ENCODE measurements at regions not wholly inside any gene's neighbourhood (a gene's known extent, or its start where the extent isn't known, plus 50 kb on each side); places are given as distances from the start of the nearest gene placed in this dataset.

GRCh38 chr12:19834592-19834991 is 395.3 kb downstream of the AEBP2 start:
- Mint-ChIP-seq H3K4me3 (no peak overlapping the region), H3K4me1 (no peaks in the 10 kb centered on the region), H3K36me3 (no peaks in the 10 kb centered on the region), H3K27me3 (ENCODE audit: low read depth in 3 of 3) (no peaks in the 10 kb centered on the region), H3K27ac (no peak overlapping the region), H3K9me3 (peaks cover 2 to 7% (median 4%) of the 10 kb centered on the region in 7 donors)
- peaks cover 0 to 7% of the 10 kb centered on the region in 2 donors for H3K9me3 ChIP-seq (replicated peaks in 1 of 2; ENCODE audit: control insufficient read depth in 1 of 2, insufficient read depth in 1 of 2, low read length in 2 of 2)
- H3K4me2 ChIP-seq (replicated peaks; ENCODE audit: extremely low read depth, low read length, poor library complexity, severe bottlenecking), result no peak overlapping the region
- DNase-seq, result no peak
- TF ChIP-seq CTCF (IDR thresholded peaks at IDR 0.05), result no peak
- no peak overlapping the region for H3K9ac ChIP-seq (ENCODE audit: insufficient read depth, low read length, poor library complexity, severe bottlenecking)
- H3K4me1 ChIP-seq (ENCODE audit: control insufficient read depth in 1 of 2, insufficient read depth in 2 of 2, low read length in 2 of 2), result no peaks in the 10 kb centered on the region
- intact Hi-C loops (cut with micrococcal nuclease), result no loop called here
- no peak overlapping the region for H3K4me3 ChIP-seq (replicated peaks in 1 of 3; ENCODE audit: low read depth in 2 of 3, low read length in 3 of 3)
- no peaks in the 10 kb centered on the region for H3K27me3 ChIP-seq (ENCODE audit: control insufficient read depth in 2 of 2, insufficient read depth in 2 of 2, low read length in 2 of 2)
- no peaks in the 10 kb centered on the region for H3K36me3 ChIP-seq (replicated peaks in 1 of 2; ENCODE audit: control insufficient read depth in 1 of 2, insufficient read depth in 2 of 2, low read length in 2 of 2)
- H2AFZ ChIP-seq (ENCODE audit: insufficient read depth, low read depth, low read length, poor library complexity, severe bottlenecking), result no peak overlapping the region
- no peaks in the 10 kb centered on the region for H3K79me2 ChIP-seq (ENCODE audit: insufficient read depth, low read length)
- H3K27ac ChIP-seq (ENCODE audit: low read depth in 1 of 2, low read length in 2 of 2), result no peak overlapping the region
- H4K20me1 ChIP-seq (ENCODE audit: insufficient read depth, low read length), result no peaks in the 10 kb centered on the region

GRCh38 chr12:19836056-19836455 is 396.8 kb downstream of the AEBP2 start:
- no peak for TF ChIP-seq CTCF (IDR thresholded peaks at IDR 0.05)
- Mint-ChIP-seq H3K4me3 (no peak overlapping the region), H3K4me1 (no peaks in the 10 kb centered on the region), H3K27me3 (ENCODE audit: low read depth in 3 of 3) (peaks cover 0 to 2% (median 0%) of the 10 kb centered on the region in 3 donors), H3K27ac (no peak overlapping the region), H3K9me3 (peaks cover 2 to 7% (median 4%) of the 10 kb centered on the region in 7 donors), H3K36me3 (no peaks in the 10 kb centered on the region)
- H4K20me1 ChIP-seq (ENCODE audit: insufficient read depth, low read length), result no peaks in the 10 kb centered on the region
- no peaks in the 10 kb centered on the region for H3K79me2 ChIP-seq (ENCODE audit: insufficient read depth, low read length)
- intact Hi-C loops (cut with micrococcal nuclease), result no loop called here
- DNase-seq, result no peak
- no peak overlapping the region for H3K27ac ChIP-seq (ENCODE audit: low read depth in 1 of 2, low read length in 2 of 2)
- no peak overlapping the region for H2AFZ ChIP-seq (ENCODE audit: insufficient read depth, low read depth, low read length, poor library complexity, severe bottlenecking)
- H3K36me3 ChIP-seq (replicated peaks in 1 of 2; ENCODE audit: control insufficient read depth in 1 of 2, insufficient read depth in 2 of 2, low read length in 2 of 2), result no peaks in the 10 kb centered on the region
- 95% methylated on average over 14 of the region's 14 CpGs for WGBS (ENCODE audit: insufficient coverage)
- H3K9me3 ChIP-seq (replicated peaks in 1 of 2; ENCODE audit: control insufficient read depth in 1 of 2, insufficient read depth in 1 of 2, low read length in 2 of 2), result peaks cover 0 to 7% of the 10 kb centered on the region in 2 donors
- H3K4me3 ChIP-seq (replicated peaks in 1 of 3; ENCODE audit: low read depth in 2 of 3, low read length in 3 of 3), result no peak overlapping the region
- H3K4me1 ChIP-seq (ENCODE audit: control insufficient read depth in 1 of 2, insufficient read depth in 2 of 2, low read length in 2 of 2), result no peaks in the 10 kb centered on the region
- no peaks in the 10 kb centered on the region for H3K27me3 ChIP-seq (ENCODE audit: control insufficient read depth in 2 of 2, insufficient read depth in 2 of 2, low read length in 2 of 2)
- H3K9ac ChIP-seq (ENCODE audit: insufficient read depth, low read length, poor library complexity, severe bottlenecking), result no peak overlapping the region
- no peak overlapping the region for H3K4me2 ChIP-seq (replicated peaks; ENCODE audit: extremely low read depth, low read length, poor library complexity, severe bottlenecking)
